ENCODE measurements at regions not wholly inside any gene's neighbourhood (a gene's known extent, or its start where the extent isn't known, plus 50 kb on each side); places are given as distances from the start of the nearest gene placed in this dataset.
"Not testable (repeated sequence)": the region's sequence is repeated elsewhere in the genome, so short reads cannot be mapped to it uniquely, and the experiment has no call there.

DNA sequence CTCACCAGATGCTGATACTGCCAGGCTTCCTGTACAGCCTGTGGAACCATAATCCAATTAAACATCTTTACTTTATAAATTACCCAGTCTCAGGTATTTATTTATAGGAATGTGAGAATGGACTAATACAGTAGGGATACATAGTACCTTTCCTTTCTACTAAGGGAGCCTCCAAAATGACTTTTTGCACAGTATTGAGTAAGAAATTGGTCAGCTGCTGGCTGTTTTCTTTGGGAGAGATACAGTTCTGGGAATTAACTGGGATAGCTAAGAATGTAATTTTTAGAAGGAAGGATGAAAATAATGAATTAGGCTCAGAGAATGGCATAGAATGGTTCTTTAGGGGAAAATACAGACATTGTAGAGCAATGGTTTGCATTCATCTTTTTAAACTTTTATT, 426.0 kb upstream of the DDI1 start:
- Mint-ChIP-seq H3K4me3 (ENCODE audit: unreplicated experiment) (no peak overlapping the region), H3K27ac (ENCODE audit: unreplicated experiment) (no peak overlapping the region), H3K9me3 (ENCODE audit: unreplicated experiment) (no peaks in the 10 kb centered on the region), H3K27me3 (ENCODE audit: insufficient read depth, unreplicated experiment) (peaks cover 6% of the 10 kb centered on the region), H3K4me1 (ENCODE audit: low read depth, unreplicated experiment) (peaks cover 7% of the 10 kb centered on the region), H3K36me3 (ENCODE audit: insufficient read depth, unreplicated experiment) (no peaks in the 10 kb centered on the region)
- no peaks in the 10 kb centered on the region for H3K27me3 ChIP-seq (replicated peaks; ENCODE audit: control insufficient read depth, insufficient read depth, low read length)
- no peak for DNase-seq
- ChIA-PET POLR2A (no interaction called here), CTCF (no interaction called here)
- TF ChIP-seq, protein P1, sequence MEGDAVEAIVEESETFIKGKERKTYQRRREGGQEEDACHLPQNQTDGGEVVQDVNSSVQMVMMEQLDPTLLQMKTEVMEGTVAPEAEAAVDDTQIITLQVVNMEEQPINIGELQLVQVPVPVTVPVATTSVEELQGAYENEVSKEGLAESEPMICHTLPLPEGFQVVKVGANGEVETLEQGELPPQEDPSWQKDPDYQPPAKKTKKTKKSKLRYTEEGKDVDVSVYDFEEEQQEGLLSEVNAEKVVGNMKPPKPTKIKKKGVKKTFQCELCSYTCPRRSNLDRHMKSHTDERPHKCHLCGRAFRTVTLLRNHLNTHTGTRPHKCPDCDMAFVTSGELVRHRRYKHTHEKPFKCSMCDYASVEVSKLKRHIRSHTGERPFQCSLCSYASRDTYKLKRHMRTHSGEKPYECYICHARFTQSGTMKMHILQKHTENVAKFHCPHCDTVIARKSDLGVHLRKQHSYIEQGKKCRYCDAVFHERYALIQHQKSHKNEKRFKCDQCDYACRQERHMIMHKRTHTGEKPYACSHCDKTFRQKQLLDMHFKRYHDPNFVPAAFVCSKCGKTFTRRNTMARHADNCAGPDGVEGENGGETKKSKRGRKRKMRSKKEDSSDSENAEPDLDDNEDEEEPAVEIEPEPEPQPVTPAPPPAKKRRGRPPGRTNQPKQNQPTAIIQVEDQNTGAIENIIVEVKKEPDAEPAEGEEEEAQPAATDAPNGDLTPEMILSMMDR (IDR thresholded peaks at IDR 0.05; ENCODE audit: insufficient read depth in 1 of 2, low read depth in 1 of 2, low read length in 1 of 2, severe bottlenecking in 1 of 2, unreplicated experiment in 1 of 2): no peak
- no peaks in the 10 kb centered on the region for H3K36me3 ChIP-seq (ENCODE audit: control insufficient read depth, insufficient read depth, low read length)
- no TSS peak for BruUV-seq (replicated peaks)
- no peak overlapping the region for H3K4me3 ChIP-seq (ENCODE audit: low read depth, low read length)
- H3K4me1 ChIP-seq: no peaks in the 10 kb centered on the region
- peaks cover 4% of the 10 kb centered on the region; the same call in 1 of the 2 replicates for H3K9me3 ChIP-seq
- intact Hi-C loops (cut with micrococcal nuclease; ENCODE audit: unreplicated experiment): no loop called here

DNA sequence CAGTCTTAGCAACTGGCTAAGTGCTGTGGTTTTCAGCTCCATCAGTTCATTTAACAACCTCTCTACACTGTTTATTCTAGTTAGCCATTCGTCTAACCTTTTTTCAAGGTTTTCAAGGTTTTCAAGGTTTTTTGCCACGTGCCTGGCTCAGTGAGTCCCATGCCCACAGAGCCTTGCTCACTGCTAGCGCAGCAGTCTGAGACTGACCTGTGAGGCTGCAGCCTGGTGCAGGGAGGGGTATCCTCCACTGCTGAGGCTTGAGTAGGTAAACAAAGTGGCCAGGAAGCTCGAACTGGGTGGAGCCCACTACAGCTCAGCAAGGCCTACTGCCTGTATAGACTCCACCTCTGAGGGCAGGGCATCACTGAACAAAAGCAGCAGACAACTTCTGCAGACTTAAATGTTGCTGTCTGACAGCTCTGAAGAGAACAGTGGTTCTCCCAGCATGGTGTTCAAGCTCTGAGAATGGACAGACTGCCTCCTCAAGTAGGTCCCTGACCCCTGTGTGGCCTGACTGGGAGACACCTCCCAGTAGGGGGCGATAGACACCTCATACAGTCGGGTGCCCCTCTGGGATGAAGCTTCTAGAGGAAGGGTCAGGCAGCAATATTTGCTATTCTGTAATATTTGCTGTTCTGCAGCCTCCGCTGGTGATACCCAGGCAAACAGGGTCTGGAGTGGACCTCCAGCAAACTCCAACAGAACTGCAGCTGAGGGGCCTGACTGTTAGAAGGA, 424.7 kb upstream of the DDI1 start:
- H3K4me3 Mint-ChIP-seq (ENCODE audit: unreplicated experiment); H3K4me1 ChIP-seq; BruUV-seq (replicated peaks); H3K4me3 ChIP-seq (ENCODE audit: low read depth, low read length); H3K27me3 ChIP-seq (replicated peaks; ENCODE audit: control insufficient read depth, insufficient read depth, low read length); H3K4me1 Mint-ChIP-seq (ENCODE audit: low read depth, unreplicated experiment); intact Hi-C loops (cut with micrococcal nuclease; ENCODE audit: unreplicated experiment); H3K27me3 Mint-ChIP-seq (ENCODE audit: insufficient read depth, unreplicated experiment); POLR2A ChIA-PET; H3K27ac Mint-ChIP-seq (ENCODE audit: unreplicated experiment); H3K9me3 ChIP-seq; H3K9me3 Mint-ChIP-seq (ENCODE audit: unreplicated experiment); DNase-seq; CTCF ChIA-PET; H3K36me3 Mint-ChIP-seq (ENCODE audit: insufficient read depth, unreplicated experiment); H3K36me3 ChIP-seq (ENCODE audit: control insufficient read depth, insufficient read depth, low read length): not testable (repeated sequence)

DNA sequence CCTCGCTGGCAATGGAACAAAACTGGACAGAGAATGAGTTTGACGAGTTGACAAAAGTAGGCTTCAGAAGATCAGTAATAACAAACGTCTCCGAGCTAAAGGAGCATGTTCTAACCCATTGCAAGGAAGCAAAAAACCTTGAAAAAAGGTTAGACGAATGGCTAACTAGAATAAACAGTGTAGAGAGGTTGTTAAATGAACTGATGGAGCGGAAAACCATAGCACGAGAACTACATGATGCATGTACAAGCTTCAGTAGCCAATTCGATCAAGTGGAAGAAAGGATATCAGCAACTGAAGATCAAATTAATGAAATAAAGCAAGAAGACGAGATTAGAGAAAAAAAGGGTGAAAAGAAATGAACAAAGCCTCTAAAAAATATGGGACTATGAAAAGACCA, 424.0 kb upstream of the DDI1 start:
- H3K36me3 Mint-ChIP-seq (ENCODE audit: insufficient read depth, unreplicated experiment); CTCF ChIA-PET: not testable (repeated sequence)

DNA sequence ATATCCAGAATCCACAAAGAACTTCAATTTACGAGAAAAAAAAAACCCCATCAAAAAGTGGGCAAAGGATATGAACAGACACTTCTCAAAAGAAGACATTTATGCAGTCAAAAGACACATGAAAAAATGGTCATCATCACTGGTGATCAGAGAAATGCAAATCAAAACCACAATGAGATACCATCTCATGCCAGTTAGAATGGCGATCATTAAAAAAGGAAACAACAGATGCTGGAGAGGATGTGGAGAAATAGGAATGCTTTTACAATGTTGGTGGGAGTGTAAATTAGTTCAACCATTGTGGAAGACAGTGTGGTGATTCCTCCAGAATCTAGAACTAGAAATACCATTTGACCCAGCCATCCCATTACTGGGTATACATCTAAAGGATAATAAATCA, 419.9 kb upstream of the DDI1 start:
- BruUV-seq (replicated peaks); DNase-seq; H3K27me3 Mint-ChIP-seq (ENCODE audit: insufficient read depth, unreplicated experiment); H3K36me3 ChIP-seq (ENCODE audit: control insufficient read depth, insufficient read depth, low read length); CTCF ChIA-PET; H3K27me3 ChIP-seq (replicated peaks; ENCODE audit: control insufficient read depth, insufficient read depth, low read length); H3K4me3 Mint-ChIP-seq (ENCODE audit: unreplicated experiment); intact Hi-C loops (cut with micrococcal nuclease; ENCODE audit: unreplicated experiment); H3K36me3 Mint-ChIP-seq (ENCODE audit: insufficient read depth, unreplicated experiment); H3K4me3 ChIP-seq (ENCODE audit: low read depth, low read length); H3K9me3 Mint-ChIP-seq (ENCODE audit: unreplicated experiment); H3K9me3 ChIP-seq; H3K27ac Mint-ChIP-seq (ENCODE audit: unreplicated experiment); H3K4me1 ChIP-seq; POLR2A ChIA-PET; H3K4me1 Mint-ChIP-seq (ENCODE audit: low read depth, unreplicated experiment): not testable (repeated sequence)

More for the DNA sequence above, 424.0 kb upstream of the DDI1 start:
- H3K9me3 Mint-ChIP-seq (ENCODE audit: unreplicated experiment); H3K27me3 ChIP-seq (replicated peaks; ENCODE audit: control insufficient read depth, insufficient read depth, low read length); H3K4me3 Mint-ChIP-seq (ENCODE audit: unreplicated experiment); POLR2A ChIA-PET; H3K27me3 Mint-ChIP-seq (ENCODE audit: insufficient read depth, unreplicated experiment); H3K4me1 ChIP-seq; H3K36me3 ChIP-seq (ENCODE audit: control insufficient read depth, insufficient read depth, low read length); intact Hi-C loops (cut with micrococcal nuclease; ENCODE audit: unreplicated experiment); DNase-seq; H3K27ac Mint-ChIP-seq (ENCODE audit: unreplicated experiment); H3K4me3 ChIP-seq (ENCODE audit: low read depth, low read length); H3K9me3 ChIP-seq; BruUV-seq (replicated peaks); H3K4me1 Mint-ChIP-seq (ENCODE audit: low read depth, unreplicated experiment): not testable (repeated sequence)
